ENCODE measurements at regions not wholly inside any gene's neighbourhood (a gene's known extent, or its start where the extent isn't known, plus 50 kb on each side); places are given as distances from the start of the nearest gene placed in this dataset.
"Not testable (repeated sequence)": the region's sequence is repeated elsewhere in the genome, so short reads cannot be mapped to it uniquely, and the experiment has no call there.

GRCh38 chr1:222387007-222387814 is 160.7 kb downstream of the HHIPL2 start:
- no peaks in the 10 kb centered on the region for H3K4me1 ChIP-seq (ENCODE audit: insufficient read depth, low read length)
- H3K27me3 ChIP-seq (ENCODE audit: insufficient read depth, low read length) = no peaks in the 10 kb centered on the region
- H3K4me3 ChIP-seq (ENCODE audit: low read length) = no peak overlapping the region
- no peaks in the 10 kb centered on the region for H3K9me3 ChIP-seq (ENCODE audit: low read depth, low read length)

GRCh38 chr1:222385955-222386354 is 161.9 kb downstream of the HHIPL2 start:
- H3K9me3 ChIP-seq (ENCODE audit: low read depth, low read length) = no peaks in the 10 kb centered on the region
- H3K27me3 ChIP-seq (ENCODE audit: insufficient read depth, low read length) = no peaks in the 10 kb centered on the region
- no peaks in the 10 kb centered on the region for H3K4me1 ChIP-seq (ENCODE audit: insufficient read depth, low read length)
- no peak overlapping the region for H3K4me3 ChIP-seq (ENCODE audit: low read length)

GRCh38 chr1:222385262-222385661 is 162.6 kb downstream of the HHIPL2 start:
- no peaks in the 10 kb centered on the region for H3K9me3 ChIP-seq (ENCODE audit: low read depth, low read length)
- no peak overlapping the region for H3K4me3 ChIP-seq (ENCODE audit: low read length)
- no peaks in the 10 kb centered on the region for H3K27me3 ChIP-seq (ENCODE audit: insufficient read depth, low read length)
- H3K4me1 ChIP-seq (ENCODE audit: insufficient read depth, low read length) = no peaks in the 10 kb centered on the region

GRCh38 chr1:222384531-222384930 is 163.4 kb downstream of the HHIPL2 start:
- no peaks in the 10 kb centered on the region for H3K4me1 ChIP-seq (ENCODE audit: insufficient read depth, low read length)
- no peaks in the 10 kb centered on the region for H3K27me3 ChIP-seq (ENCODE audit: insufficient read depth, low read length)
- no peak overlapping the region for H3K4me3 ChIP-seq (ENCODE audit: low read length)
- no peaks in the 10 kb centered on the region for H3K9me3 ChIP-seq (ENCODE audit: low read depth, low read length)

GRCh38 chr1:222382171-222382570 is 165.7 kb downstream of the HHIPL2 start:
- H3K4me1 ChIP-seq (ENCODE audit: insufficient read depth, low read length) = no peaks in the 10 kb centered on the region
- H3K4me3 ChIP-seq (ENCODE audit: low read length) = no peak overlapping the region
- no peaks in the 10 kb centered on the region for H3K27me3 ChIP-seq (ENCODE audit: insufficient read depth, low read length)
- H3K9me3 ChIP-seq (ENCODE audit: low read depth, low read length) = no peaks in the 10 kb centered on the region

GRCh38 chr1:222377428-222378088 is 170.3 kb downstream of the HHIPL2 start:
- H3K4me3 ChIP-seq (ENCODE audit: low read length) = no peak overlapping the region
- H3K27me3 ChIP-seq (ENCODE audit: insufficient read depth, low read length) = no peaks in the 10 kb centered on the region
- no peaks in the 10 kb centered on the region for H3K4me1 ChIP-seq (ENCODE audit: insufficient read depth, low read length)
- no peaks in the 10 kb centered on the region for H3K9me3 ChIP-seq (ENCODE audit: low read depth, low read length)

GRCh38 chr1:222376791-222377190 is 171.1 kb downstream of the HHIPL2 start:
- not testable (repeated sequence) for H3K9me3 ChIP-seq (ENCODE audit: low read depth, low read length); H3K27me3 ChIP-seq (ENCODE audit: insufficient read depth, low read length); H3K4me1 ChIP-seq (ENCODE audit: insufficient read depth, low read length); H3K4me3 ChIP-seq (ENCODE audit: low read length)

- Histone ChIP-seq H3K9me3 (ENCODE audit: low read depth, low read length) (no peaks in the 10 kb centered on the region), H3K4me1 (ENCODE audit: insufficient read depth, low read length) (no peaks in the 10 kb centered on the region), H3K27me3 (ENCODE audit: insufficient read depth, low read length) (no peaks in the 10 kb centered on the region), H3K4me3 (ENCODE audit: low read length) (no peak overlapping the region)
Measured at GRCh38 chr1:222375701-222376100, 172.2 kb downstream of the HHIPL2 start.

GRCh38 chr1:222373831-222374602 is 173.9 kb downstream of the HHIPL2 start:
- Histone ChIP-seq H3K9me3 (ENCODE audit: low read depth, low read length) (no peaks in the 10 kb centered on the region), H3K27me3 (ENCODE audit: insufficient read depth, low read length) (no peaks in the 10 kb centered on the region), H3K4me3 (ENCODE audit: low read length) (no peak overlapping the region), H3K4me1 (ENCODE audit: insufficient read depth, low read length) (no peaks in the 10 kb centered on the region)

- H3K4me3 ChIP-seq (ENCODE audit: low read length) = no peak overlapping the region
- no peaks in the 10 kb centered on the region for H3K9me3 ChIP-seq (ENCODE audit: low read depth, low read length)
- H3K27me3 ChIP-seq (ENCODE audit: insufficient read depth, low read length) = no peaks in the 10 kb centered on the region
- no peaks in the 10 kb centered on the region for H3K4me1 ChIP-seq (ENCODE audit: insufficient read depth, low read length)
Measured at GRCh38 chr1:222373216-222373615, 174.7 kb downstream of the HHIPL2 start.

- Histone ChIP-seq H3K4me3 (ENCODE audit: low read length) (no peak overlapping the region), H3K9me3 (ENCODE audit: low read depth, low read length) (no peaks in the 10 kb centered on the region), H3K27me3 (ENCODE audit: insufficient read depth, low read length) (no peaks in the 10 kb centered on the region), H3K4me1 (ENCODE audit: insufficient read depth, low read length) (no peaks in the 10 kb centered on the region)
Measured at GRCh38 chr1:222372221-222372620, 175.7 kb downstream of the HHIPL2 start.

- no peak overlapping the region for H3K4me3 ChIP-seq (ENCODE audit: low read length)
- no peaks in the 10 kb centered on the region for H3K27me3 ChIP-seq (ENCODE audit: insufficient read depth, low read length)
- no peaks in the 10 kb centered on the region for H3K4me1 ChIP-seq (ENCODE audit: insufficient read depth, low read length)
- H3K9me3 ChIP-seq (ENCODE audit: low read depth, low read length) = no peaks in the 10 kb centered on the region
Measured at GRCh38 chr1:222370913-222371675, 176.8 kb downstream of the HHIPL2 start.

- Histone ChIP-seq H3K9me3 (ENCODE audit: low read depth, low read length) (no peaks in the 10 kb centered on the region), H3K4me1 (ENCODE audit: insufficient read depth, low read length) (no peaks in the 10 kb centered on the region), H3K27me3 (ENCODE audit: insufficient read depth, low read length) (no peaks in the 10 kb centered on the region), H3K4me3 (ENCODE audit: low read length) (no peak overlapping the region)
Measured at GRCh38 chr1:222370081-222370912, 177.6 kb downstream of the HHIPL2 start.

GRCh38 chr1:222369148-222369547 is 178.8 kb downstream of the HHIPL2 start:
- H3K4me3 ChIP-seq (ENCODE audit: low read length) = no peak overlapping the region
- no peaks in the 10 kb centered on the region for H3K4me1 ChIP-seq (ENCODE audit: insufficient read depth, low read length)
- H3K27me3 ChIP-seq (ENCODE audit: insufficient read depth, low read length) = no peaks in the 10 kb centered on the region
- H3K9me3 ChIP-seq (ENCODE audit: low read depth, low read length) = no peaks in the 10 kb centered on the region

Measured in mononuclear cell (primary cell).